Endodermal cell (in vitro differentiated cells): ENCODE measurements at regions not wholly inside any gene's neighbourhood (a gene's known extent, or its start where the extent isn't known, plus 50 kb on each side); places are given as distances from the start of the nearest gene placed in this dataset.

Experiments used
- DNase-seq: peaks from one replicate; pipeline ENCODE4 v3.0.0-alpha.2; 2017
- H3K27ac ChIP-seq: 2 replicates; pipeline ENCODE4 v1.5.1; 2013; ENCODE audit warnings: mild to moderate bottlenecking, low read depth, low read length, moderate library complexity
- H3K27me3 ChIP-seq: 2 replicates; pipeline ENCODE4 v1.6.1; 2013; ENCODE audit warnings: mild to moderate bottlenecking, low read length, moderate library complexity; ENCODE audit not compliant: insufficient read depth, control insufficient read depth, poor library complexity, severe bottlenecking
- H3K36me3 ChIP-seq: 2 replicates; pipeline ENCODE4 v1.7.0; 2013; ENCODE audit warnings: mild to moderate bottlenecking, low read length, moderate library complexity; ENCODE audit not compliant: control insufficient read depth, insufficient read depth
- H3K4me1 ChIP-seq: one replicate; pipeline ENCODE4 v1.7.0; 2013; ENCODE audit warnings: low read length; ENCODE audit not compliant: control insufficient read depth, insufficient read depth
- H3K4me3 ChIP-seq: 2 replicates; pipeline ENCODE4 v1.5.1; 2013; ENCODE audit warnings: mild to moderate bottlenecking, low read length, moderate library complexity
- H3K9ac ChIP-seq: 2 replicates; pipeline ENCODE4 v1.6.1; 2013; ENCODE audit warnings: mild to moderate bottlenecking, low read length, moderate library complexity; ENCODE audit not compliant: poor library complexity, severe bottlenecking; ENCODE audit errors: extremely low read depth
- H3K9me3 ChIP-seq: 2 replicates; pipeline ENCODE4 v1.6.1; 2013; ENCODE audit warnings: mild to moderate bottlenecking, low read length, moderate library complexity; ENCODE audit not compliant: control insufficient read depth
- H3K27ac Mint-ChIP-seq: 2 replicates; pipeline ENCODE4 v1.8.0; 2020; ENCODE audit warnings: mixed read lengths
- H3K27me3 Mint-ChIP-seq: 2 replicates; pipeline ENCODE4 v1.8.0; 2021; ENCODE audit warnings: mild to moderate bottlenecking, mixed read lengths; ENCODE audit not compliant: insufficient read depth
- H3K36me3 Mint-ChIP-seq: 2 replicates; pipeline ENCODE4 v1.8.0; 2020; ENCODE audit warnings: low read depth, mixed read lengths
- H3K4me1 Mint-ChIP-seq: 2 replicates; pipeline ENCODE4 v1.8.0; 2020; ENCODE audit warnings: mixed read lengths
- H3K4me3 Mint-ChIP-seq: 2 replicates; pipeline ENCODE4 v1.8.0; 2020; ENCODE audit warnings: mild to moderate bottlenecking, moderate library complexity, mixed read lengths
- H3K9me3 Mint-ChIP-seq: 2 replicates; pipeline ENCODE4 v1.8.0; 2020; ENCODE audit warnings: mild to moderate bottlenecking, mixed read lengths
- WGBS, 2 experiments: methylation state at CpG; one replicate each; pipeline versions ENCODE4 v1.1.5 to v1.1.7; 2013; ENCODE audit warnings: missing lambda C conversion rate in 2 of 2, mixed read lengths in 1 of 2; ENCODE audit not compliant: insufficient coverage in 1 of 2, insufficient read length in 1 of 2; 5-methylcytosine and 5-hydroxymethylcytosine counted together
- TF ChIP-seq, protein P1 (sequence below): fragments of 200-600 bp; sonication (generic); conservative IDR thresholded peaks from 2 replicates; pipeline ENCODE4 v1.5.0; 2021; ENCODE audit warnings: antibody characterized with exemption, mild to moderate bottlenecking

DNA sequence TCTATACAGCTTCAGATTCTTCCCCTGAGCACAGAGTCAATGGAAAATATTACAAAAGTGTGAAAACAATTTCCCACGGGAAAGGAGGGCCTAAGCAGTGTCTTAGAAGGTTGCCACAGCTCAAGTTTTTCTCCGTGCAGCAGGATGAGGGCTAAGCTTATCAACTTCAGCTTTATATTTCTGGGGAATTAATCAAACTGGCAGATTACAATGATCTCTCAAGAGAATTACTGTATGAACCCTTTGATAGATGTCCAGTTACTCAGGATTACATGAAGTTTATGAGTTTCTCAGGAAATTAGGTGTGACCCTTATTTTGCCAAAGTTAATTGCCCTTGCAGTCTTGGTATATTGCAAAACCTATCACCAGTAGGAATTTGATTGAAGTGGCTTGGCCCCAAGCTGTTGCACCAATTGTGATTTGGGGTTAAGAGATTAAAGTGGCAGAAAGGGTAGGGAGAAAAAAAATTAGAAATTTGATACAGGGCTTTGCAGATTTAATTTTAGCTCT lies 298.4 kb downstream of the MAP2K6 start:
- 88 to 100% methylated on average over 2 of the region's 2 CpGs for WGBS, 2 experiments
- no peak overlapping the region for H3K4me3 ChIP-seq
- no peaks in the 10 kb centered on the region for H3K36me3 ChIP-seq
- no peak for DNase-seq
- peaks cover 14% of the 10 kb centered on the region for H3K27me3 ChIP-seq
- H3K9ac ChIP-seq, result no peak overlapping the region
- no peak overlapping the region for H3K27ac ChIP-seq
- H3K4me1 Mint-ChIP-seq, result peaks cover 10% of the 10 kb centered on the region
- no peak overlapping the region for H3K4me3 Mint-ChIP-seq
- no peaks in the 10 kb centered on the region for H3K4me1 ChIP-seq
- H3K9me3 Mint-ChIP-seq, result no peaks in the 10 kb centered on the region
- H3K9me3 ChIP-seq, result no peaks in the 10 kb centered on the region
- TF ChIP-seq, protein P1, sequence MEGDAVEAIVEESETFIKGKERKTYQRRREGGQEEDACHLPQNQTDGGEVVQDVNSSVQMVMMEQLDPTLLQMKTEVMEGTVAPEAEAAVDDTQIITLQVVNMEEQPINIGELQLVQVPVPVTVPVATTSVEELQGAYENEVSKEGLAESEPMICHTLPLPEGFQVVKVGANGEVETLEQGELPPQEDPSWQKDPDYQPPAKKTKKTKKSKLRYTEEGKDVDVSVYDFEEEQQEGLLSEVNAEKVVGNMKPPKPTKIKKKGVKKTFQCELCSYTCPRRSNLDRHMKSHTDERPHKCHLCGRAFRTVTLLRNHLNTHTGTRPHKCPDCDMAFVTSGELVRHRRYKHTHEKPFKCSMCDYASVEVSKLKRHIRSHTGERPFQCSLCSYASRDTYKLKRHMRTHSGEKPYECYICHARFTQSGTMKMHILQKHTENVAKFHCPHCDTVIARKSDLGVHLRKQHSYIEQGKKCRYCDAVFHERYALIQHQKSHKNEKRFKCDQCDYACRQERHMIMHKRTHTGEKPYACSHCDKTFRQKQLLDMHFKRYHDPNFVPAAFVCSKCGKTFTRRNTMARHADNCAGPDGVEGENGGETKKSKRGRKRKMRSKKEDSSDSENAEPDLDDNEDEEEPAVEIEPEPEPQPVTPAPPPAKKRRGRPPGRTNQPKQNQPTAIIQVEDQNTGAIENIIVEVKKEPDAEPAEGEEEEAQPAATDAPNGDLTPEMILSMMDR, result no peak
- H3K27me3 Mint-ChIP-seq, result peaks cover 11% of the 10 kb centered on the region
- no peaks in the 10 kb centered on the region for H3K36me3 Mint-ChIP-seq
- no peak overlapping the region for H3K27ac Mint-ChIP-seq

DNA sequence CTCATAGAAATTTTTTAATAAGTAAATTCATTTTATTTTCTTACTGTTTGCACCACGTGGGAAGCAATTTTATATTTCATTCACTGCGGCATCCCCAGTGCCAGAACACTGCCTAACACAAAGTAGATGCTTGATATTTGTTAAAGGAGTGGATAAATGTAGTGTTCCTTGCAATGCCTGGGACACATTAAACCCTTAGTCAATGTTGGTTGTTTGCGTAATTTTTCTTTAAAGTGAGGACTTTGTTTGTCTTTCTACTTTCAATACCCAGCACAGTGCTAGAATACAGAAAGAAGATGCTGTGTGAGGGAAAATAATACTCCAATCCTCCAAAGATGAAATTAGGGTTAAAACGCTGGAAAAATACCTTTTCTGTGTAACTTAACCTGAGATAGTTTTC lies 299.3 kb downstream of the MAP2K6 start:
- Histone ChIP-seq H3K9ac (no peak overlapping the region), H3K36me3 (no peaks in the 10 kb centered on the region), H3K4me3 (no peak overlapping the region), H3K9me3 (no peaks in the 10 kb centered on the region), H3K27me3 (peaks cover 22% of the 10 kb centered on the region), H3K4me1 (no peaks in the 10 kb centered on the region), H3K27ac (no peak overlapping the region)
- Mint-ChIP-seq H3K4me3 (no peak overlapping the region), H3K4me1 (peaks cover 10% of the 10 kb centered on the region), H3K27ac (no peak overlapping the region), H3K36me3 (no peaks in the 10 kb centered on the region), H3K27me3 (peaks cover 17% of the 10 kb centered on the region), H3K9me3 (no peaks in the 10 kb centered on the region)
- no peak for DNase-seq
- WGBS, 2 experiments, result 92% methylated on average over 4 of the region's 4 CpGs; no CpG with 5 or more reads in 1 of the 2 experiments
- TF ChIP-seq, protein P1, result no peak

DNA sequence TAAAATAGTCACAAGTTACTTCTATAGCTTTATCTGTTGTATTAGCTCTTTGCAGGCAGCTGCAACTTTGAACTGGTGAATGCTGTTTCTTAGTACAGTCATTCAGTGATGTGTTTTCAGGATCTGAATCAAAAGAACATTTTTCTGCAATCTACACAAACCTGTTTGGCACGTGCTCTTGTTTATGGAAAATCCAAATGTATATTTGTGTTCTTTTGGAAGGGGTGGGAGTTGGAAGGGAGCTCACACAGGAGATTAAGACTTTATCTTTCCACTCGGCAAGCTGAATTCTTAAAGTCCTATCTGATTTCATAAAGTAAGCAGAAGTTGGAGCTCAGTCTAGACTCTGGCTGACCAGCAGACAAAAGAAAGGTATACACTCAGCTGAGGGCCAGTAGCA lies 300.2 kb downstream of the MAP2K6 start:
- Histone ChIP-seq H3K9ac (no peak overlapping the region), H3K4me1 (no peaks in the 10 kb centered on the region), H3K27ac (no peak overlapping the region), H3K9me3 (no peaks in the 10 kb centered on the region), H3K27me3 (peaks cover 31% of the 10 kb centered on the region), H3K36me3 (no peaks in the 10 kb centered on the region), H3K4me3 (no peak overlapping the region)
- Mint-ChIP-seq H3K9me3 (no peaks in the 10 kb centered on the region), H3K4me3 (no peak overlapping the region), H3K4me1 (peaks cover 10% of the 10 kb centered on the region), H3K27ac (no peak overlapping the region), H3K36me3 (no peaks in the 10 kb centered on the region), H3K27me3 (peaks cover 24% of the 10 kb centered on the region)
- WGBS, 2 experiments, result 95 to 100% methylated on average over 1 to 2 of the region's 2 CpGs
- TF ChIP-seq, protein P1, result no peak
- no peak for DNase-seq
